Stimulated activated CD4-positive, alpha-beta T cell treated with anti-CD3 and anti-CD28 coated beads, Interleukin-1b, Interleukin-23, amount 100 ng/mL, for 24 hours (primary cell): ENCODE measurements at regions not wholly inside any gene's neighbourhood (a gene's known extent, or its start where the extent isn't known, plus 50 kb on each side); places are given as distances from the start of the nearest gene placed in this dataset.

Experiments used
- DNase-seq, 4 experiments: peaks; one replicate each; pipeline ENCODE4 v3.0.0-alpha.2; 2020; ENCODE audit warnings: low read depth in 4 of 4, low spot score in 1 of 4

DNA sequence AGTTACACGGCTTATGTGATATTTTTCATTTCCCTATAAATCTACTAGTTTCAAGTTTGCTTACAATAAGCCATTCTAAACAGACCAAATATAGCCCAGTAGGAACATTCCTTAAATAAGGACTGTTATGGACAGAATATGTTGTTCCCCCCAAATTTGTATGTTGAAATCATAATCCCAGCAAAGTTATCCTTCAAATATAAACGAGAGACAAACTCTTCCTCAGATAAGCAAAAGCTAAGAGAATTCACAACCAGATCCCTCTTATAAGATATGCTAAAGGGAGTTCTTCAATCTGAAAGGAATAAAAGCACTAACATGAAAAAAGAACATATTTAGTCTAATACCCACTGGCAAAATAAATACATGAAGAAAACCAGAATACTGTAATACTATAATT, 795.5 kb upstream of the GJE1 start:
- DNase-seq: no peak

DNA sequence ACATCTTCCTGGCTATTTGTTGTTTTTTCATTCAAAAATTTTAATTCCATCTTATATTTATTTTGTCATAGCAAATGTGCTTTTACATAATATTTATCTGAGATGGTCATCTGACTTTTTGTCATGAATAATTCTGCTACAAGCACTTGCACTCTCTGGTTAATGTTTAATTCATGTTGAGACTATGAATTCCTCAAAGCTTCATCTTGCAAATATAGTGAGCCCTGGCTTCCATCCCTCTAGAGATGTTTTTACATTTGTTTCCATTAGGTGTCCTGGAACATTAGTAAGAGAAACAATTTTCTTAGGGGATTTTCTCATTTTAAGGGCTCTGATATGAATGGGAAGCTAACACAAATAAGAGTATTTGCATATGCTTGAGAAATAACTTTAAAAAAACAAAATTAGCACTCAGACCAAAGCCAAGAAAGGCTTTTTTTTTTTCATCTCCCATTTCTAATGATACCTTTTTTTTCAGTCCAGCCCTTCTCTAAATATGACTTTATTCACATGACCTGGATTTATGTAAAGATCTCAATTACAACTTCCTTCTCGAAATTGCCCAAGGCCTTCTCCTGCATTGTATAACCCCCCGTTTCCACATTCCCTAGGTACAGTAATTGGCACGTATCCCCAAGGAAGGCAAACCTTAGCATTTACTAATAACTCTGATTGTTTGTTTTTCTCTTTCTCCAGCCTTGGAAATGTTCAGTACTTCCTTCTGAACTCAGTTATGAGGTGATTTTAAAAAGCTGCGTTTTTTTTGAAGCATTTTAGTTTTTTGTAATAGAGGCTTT, 797.0 kb upstream of the GJE1 start:
- no peak for DNase-seq

- DNase-seq: no peak
Measured at GRCh38 chr6:141326925-141327324, 805.8 kb upstream of the GJE1 start.

DNA sequence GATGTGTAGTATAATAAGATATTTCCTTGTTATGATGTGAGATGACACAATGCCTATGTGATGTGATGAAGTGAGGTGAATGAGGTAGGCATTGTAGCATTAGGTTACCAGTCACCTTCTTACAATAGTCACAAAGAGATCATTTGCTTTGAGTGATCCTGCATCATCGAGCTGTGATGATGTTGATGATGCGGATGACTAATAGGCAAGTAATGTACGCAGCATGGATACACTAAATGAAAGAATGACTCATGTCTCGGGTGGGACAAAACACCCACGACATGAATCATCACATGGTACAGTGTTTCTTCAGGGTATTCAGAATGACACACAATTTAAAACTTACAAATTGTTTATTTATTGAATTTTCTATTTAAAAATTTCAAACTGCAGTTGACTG, 806.3 kb upstream of the GJE1 start:
- peak; percentile 18 to 30 (median 21) for DNase-seq

GRCh38 chr6:141321493-141322347, 811.0 kb upstream of the GJE1 start:
- DNase-seq: no peak

DNA sequence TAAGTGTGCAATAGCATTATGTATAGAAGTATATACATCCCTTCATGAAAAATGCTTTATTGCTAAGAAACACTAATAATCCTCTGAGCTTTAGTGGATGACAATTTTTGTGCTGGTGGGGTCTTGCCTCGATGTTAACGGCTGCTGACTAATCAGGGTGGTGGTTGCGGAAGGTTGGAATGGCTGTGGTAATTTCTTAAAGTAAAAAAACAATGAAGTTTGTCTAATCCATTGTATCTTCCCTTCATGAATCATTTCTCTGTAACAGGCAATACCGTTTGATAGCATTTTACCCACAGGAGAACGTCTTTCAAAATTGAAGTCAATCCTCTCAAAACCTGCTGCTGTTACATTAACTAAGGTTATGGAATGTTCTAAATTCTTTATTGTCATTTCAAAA, 816.5 kb upstream of the GJE1 start:
- DNase-seq: no peak

DNA sequence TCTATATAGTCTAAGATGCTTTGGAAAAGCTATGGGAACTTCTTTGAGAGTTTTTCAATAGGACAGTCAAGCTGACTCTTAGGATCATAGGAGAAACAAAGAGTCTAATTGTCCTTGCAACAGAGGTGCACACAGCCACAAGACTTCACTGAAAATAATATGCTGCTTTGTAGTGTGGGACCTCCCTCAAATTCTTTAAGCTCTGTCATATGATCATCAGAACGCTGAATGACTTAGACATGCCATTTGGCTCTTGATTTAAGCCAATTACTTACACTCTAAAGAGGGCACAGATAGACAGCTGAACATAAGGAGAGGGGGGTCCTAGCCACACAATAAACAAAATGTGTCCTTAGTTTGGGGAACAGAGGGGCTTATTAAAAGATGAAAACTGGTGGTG, 818.7 kb upstream of the GJE1 start:
- no peak for DNase-seq

DNA sequence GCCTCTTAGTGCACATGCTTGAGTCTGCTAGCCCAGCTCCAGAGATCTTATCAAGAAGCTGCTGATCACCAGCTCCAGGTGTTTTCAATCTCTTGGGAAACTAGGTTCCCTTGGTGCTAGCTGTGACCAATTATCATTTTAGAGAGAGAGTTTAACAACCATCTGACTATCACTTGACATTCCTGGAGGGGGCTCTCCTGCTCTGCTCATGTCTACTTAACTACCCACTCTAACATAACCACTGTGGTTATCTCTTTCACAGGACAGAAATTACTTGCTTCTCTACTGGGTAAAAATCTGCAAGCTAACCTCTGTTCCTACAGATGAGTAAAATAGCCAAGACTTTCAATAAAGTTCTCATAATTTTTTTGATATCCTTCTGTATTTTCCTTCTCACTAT, 823.4 kb upstream of the GJE1 start:
- DNase-seq: no peak

DNA sequence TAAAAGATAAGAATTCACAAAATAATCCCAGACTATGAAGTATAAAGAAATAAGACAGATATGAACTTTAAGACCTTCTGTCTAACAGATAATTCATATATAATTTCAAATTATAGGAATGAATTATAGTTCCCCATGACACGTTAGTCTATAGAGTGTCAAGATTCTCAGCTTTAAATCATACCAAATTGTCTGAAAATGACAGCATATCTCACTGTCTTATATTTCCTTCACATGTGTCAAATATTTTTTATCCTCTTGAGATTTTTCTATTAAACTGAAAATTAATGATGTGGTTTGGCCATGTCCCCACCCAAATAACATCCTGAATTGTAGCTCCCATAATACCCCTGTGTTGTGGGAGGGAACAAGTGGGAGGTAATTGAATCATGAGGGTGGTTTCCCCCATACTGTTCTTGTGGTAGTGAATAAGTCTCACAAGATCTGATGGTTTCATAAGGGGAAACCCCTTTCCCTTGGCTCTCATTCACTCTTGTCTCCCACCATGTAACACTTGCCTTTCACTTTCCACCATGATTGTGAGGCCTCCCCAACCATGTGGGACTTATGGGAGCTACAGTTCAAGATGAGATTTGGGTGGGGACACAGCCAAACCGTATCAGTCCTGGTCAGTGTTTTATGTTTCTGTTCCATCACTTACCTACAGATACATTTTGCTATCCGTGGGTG, 825.3 kb upstream of the GJE1 start:
- no peak for DNase-seq

GRCh38 chr6:141303907-141304306, 828.8 kb upstream of the GJE1 start:
- DNase-seq: no peak

GRCh38 chr6:141301779-141302178, 830.9 kb upstream of the GJE1 start:
- DNase-seq: no peak

GRCh38 chr6:141290941-141291721, 841.6 kb upstream of the GJE1 start:
- no peak for DNase-seq

DNA sequence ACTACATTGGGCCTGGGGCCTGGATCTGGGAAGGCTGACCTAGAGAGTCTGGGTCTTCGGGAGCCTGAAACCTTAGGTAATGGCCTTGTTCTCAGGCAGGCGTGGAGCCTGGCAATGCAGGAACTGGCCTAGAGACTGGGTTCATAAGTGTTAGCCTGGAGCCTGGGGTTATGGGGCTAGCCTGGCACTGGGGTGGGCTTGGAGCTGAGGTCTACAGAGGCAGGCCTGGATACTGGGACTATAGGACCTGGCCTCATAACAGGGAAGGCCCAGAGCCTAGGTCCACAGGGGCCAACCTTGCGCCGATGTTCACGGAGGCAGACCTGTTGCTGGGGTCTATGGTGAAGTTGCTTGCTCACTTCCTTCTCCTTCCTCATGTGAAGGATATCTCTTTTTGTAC, 843.8 kb upstream of the GJE1 start:
- DNase-seq: no peak

DNA sequence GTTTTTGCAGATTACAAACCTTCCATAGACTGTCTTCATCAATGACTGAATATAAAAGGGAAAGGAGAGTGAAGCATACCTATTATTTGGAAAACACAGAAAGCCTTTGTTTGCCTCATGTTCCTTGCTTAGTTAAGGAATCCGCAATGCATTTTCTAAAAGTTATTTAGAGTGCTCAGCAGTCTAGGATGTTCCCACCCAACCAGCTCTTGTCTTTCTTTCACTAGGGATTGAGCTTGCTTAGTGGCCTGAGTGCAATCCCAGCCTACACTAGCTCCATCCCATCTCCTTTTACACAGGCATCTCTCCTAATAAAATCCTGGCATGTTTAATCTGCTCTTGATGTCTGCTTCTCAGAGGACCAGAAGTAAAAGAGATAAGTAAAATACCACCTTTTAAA, 850.5 kb upstream of the GJE1 start:
- no peak for DNase-seq

GRCh38 chr6:141269684-141270083, 863.0 kb upstream of the GJE1 start:
- DNase-seq: no peak

- DNase-seq: no peak
Measured at GRCh38 chr6:141267420-141267819, 865.3 kb upstream of the GJE1 start.

DNA sequence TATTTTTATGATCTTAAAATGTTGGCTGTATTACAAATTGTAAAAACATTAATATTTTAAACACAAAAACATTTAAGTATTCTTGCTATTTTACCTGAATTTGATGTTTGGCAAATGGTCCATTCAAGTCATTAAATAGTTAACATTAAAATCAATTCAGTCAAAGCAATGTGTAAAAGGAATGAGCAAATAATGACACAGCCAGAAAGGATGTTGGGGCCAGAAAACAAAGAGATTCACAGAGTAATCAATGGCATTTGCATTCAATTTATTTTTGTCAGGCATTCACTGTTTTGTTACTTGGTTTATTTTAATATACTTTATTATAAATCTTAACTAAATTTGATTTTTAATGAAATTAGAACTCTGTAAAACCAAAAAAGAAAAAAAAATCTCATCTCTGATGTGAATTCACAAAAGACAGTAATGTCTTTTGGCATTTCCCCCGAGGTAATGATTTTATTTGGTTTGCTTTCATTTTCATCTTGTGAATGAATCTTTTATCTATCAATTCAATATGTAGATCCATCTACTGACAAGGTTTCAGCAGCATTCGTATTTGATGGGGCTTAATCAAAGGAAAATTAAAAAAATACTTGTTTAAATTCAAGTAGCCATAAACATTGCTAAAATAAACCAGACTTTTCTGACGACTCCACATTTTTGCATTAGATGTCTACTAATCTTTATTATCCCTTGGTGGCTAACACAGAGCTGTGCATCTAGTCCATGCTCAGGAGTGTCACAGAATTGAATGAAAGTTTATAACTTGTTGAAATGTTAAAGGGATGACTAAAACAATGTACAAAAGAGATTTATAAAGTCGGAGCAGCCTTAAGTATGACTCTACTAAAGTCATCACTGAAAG, 866.7 kb upstream of the GJE1 start:
- DNase-seq: no peak

DNA sequence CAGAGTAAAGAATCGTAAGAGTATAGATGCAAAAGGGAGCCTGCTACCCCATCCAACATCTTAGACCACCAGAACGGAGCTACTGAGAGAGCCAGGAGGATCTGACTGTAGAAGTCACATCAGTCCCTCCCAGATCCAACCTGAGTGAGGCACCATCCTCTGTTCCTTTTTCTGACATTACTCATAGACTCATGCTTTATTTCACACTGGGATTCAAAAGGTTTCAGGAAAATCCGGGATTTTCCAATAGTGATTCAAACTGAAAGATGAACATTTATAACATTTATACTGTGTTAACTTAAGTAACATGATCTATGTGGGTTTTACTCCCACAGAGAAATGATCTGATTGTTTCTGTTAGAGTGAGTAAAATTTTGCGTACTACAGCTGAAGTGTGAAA, 868.6 kb upstream of the GJE1 start:
- no peak for DNase-seq

GRCh38 chr6:141261672-141262060, 871.1 kb upstream of the GJE1 start:
- no peak for DNase-seq

GRCh38 chr6:141261016-141261671, 871.6 kb upstream of the GJE1 start:
- no peak for DNase-seq
